SK-N-SH (cell line): ENCODE measurements at regions not wholly inside any gene's neighbourhood (a gene's known extent, or its start where the extent isn't known, plus 50 kb on each side); places are given as distances from the start of the nearest gene placed in this dataset.

Source experiments
- CTCF ChIA-PET: fragments of 300-600, 350-600 bp; formaldehyde crosslinking; extraction: SDS; loops from one replicate; lab custom pipeline; 2021; lab: Yijun Ruan, JAX
- POLR2A ChIA-PET: fragments of 350-600 bp; sonication (Branson Sonifier 250); formaldehyde crosslinking; extraction: SDS; loops from one replicate; lab custom pipeline; 2020; ENCODE audit warnings: antibody characterized with exemption, inconsistent platforms; lab: Yijun Ruan, JAX
- DNase-seq: peaks from one replicate; pipeline ENCODE4 v3.0.0; 2012
- H2AFZ ChIP-seq: fragments of 200-600 bp; sonication (generic); 2 replicates; pipeline ENCODE4 v1.8.1; 2016; ENCODE audit warnings: antibody characterized with exemption, mild to moderate bottlenecking, low read depth
- H3F3A ChIP-seq: fragments of 200-600 bp; sonication (generic); replicated peaks from 2 replicates; pipeline ENCODE3; 2016; ENCODE audit warnings: antibody characterized with exemption, mild to moderate bottlenecking; ENCODE audit not compliant: insufficient read depth
- H3K27ac ChIP-seq, 2 experiments: fragments of 200-500 bp in 1 of 2; fragments of 200-600 bp in 1 of 2; sonication (Bioruptor generic) in 1 of 2; sonication (generic), shearing (Covaris generic) in 1 of 2; 2 replicates each; pipeline versions ENCODE4 v1.5.1 to v1.6.1; 2014 to 2016; ENCODE audit warnings: low read depth in 2 of 2, inconsistent platforms in 1 of 2, low read length in 1 of 2, mild to moderate bottlenecking in 1 of 2, mixed read lengths in 1 of 2
- H3K27me3 ChIP-seq: fragments of 200-600 bp; sonication (generic), shearing (Covaris generic); 2 replicates; pipeline ENCODE4 v1.6.1; 2016; ENCODE audit warnings: mixed run types; ENCODE audit not compliant: insufficient read depth
- H3K36me3 ChIP-seq, 2 experiments: fragments of 200-500 bp in 1 of 2; fragments of 200-600 bp in 1 of 2; sonication (Bioruptor generic) in 1 of 2; sonication (generic) in 1 of 2; replicated peaks in 1 of 2; 2 replicates each; pipeline versions ENCODE3 to v1.5.1; 2014 to 2016; ENCODE audit warnings: low read length in 1 of 2, mild to moderate bottlenecking in 1 of 2; ENCODE audit not compliant: insufficient read depth in 2 of 2, control insufficient read depth in 1 of 2
- H3K4me1 ChIP-seq, 2 experiments: fragments of 200-500 bp in 1 of 2; fragments of 200-600 bp in 1 of 2; sonication (Bioruptor generic) in 1 of 2; sonication (generic), shearing (Covaris generic) in 1 of 2; 2 replicates each; pipeline versions ENCODE4 v1.5.1 to v1.6.1; 2014 to 2016; ENCODE audit warnings: low read depth in 1 of 2, low read length in 1 of 2, mixed run types in 1 of 2; ENCODE audit not compliant: insufficient read depth in 2 of 2, control insufficient read depth in 1 of 2
- H3K4me2 ChIP-seq: fragments of 200-600 bp; sonication (generic), shearing (Covaris generic); 2 replicates; pipeline ENCODE4 v1.6.1; 2017; ENCODE audit warnings: mixed run types
- H3K4me3 ChIP-seq, 2 experiments: fragments of 200-500 bp in 1 of 2; fragments of 200-600 bp in 1 of 2; sonication (Bioruptor generic) in 1 of 2; sonication (generic), shearing (Covaris generic) in 1 of 2; 2 replicates each; pipeline versions ENCODE4 v1.5.1 to v1.8.1; 2014 to 2016; ENCODE audit warnings: low read depth in 2 of 2, inconsistent platforms in 1 of 2, low read length in 1 of 2, mild to moderate bottlenecking in 1 of 2, mixed read lengths in 1 of 2, moderate library complexity in 1 of 2
- H3K79me2 ChIP-seq: fragments of 200-600 bp; sonication (generic); 2 replicates; pipeline ENCODE4 v1.8.1; 2017; ENCODE audit warnings: mild to moderate bottlenecking; ENCODE audit not compliant: insufficient read depth
- H3K9ac ChIP-seq: fragments of 200-600 bp; sonication (generic); 2 replicates; pipeline ENCODE4 v1.6.1; 2017; ENCODE audit warnings: mixed run types
- H3K9me2 ChIP-seq: fragments of 200-600 bp; sonication (generic); 2 replicates; pipeline ENCODE4 v1.6.1; 2017; ENCODE audit warnings: mixed run types
- H3K9me3 ChIP-seq: fragments of 200-600 bp; sonication (generic); 2 replicates; pipeline ENCODE4 v1.6.1; 2017; ENCODE audit warnings: mixed run types, mild to moderate bottlenecking, moderate library complexity
- H4K20me1 ChIP-seq: fragments of 200-600 bp; sonication (generic); 2 replicates; pipeline ENCODE4 v1.6.1; 2017; ENCODE audit warnings: mild to moderate bottlenecking, mixed run types; ENCODE audit not compliant: insufficient read depth
- EP300 ChIP-seq, 2 experiments: IDR thresholded peaks; 2 replicates each; pipeline versions ENCODE4 v1.4.0 to v1.6.1; 2012; ENCODE audit warnings: borderline replicate concordance in 1 of 2, low read depth in 1 of 2, low read length in 1 of 2
- EZH2phosphoT487 ChIP-seq: fragments of 200-600 bp; sonication (generic); IDR thresholded peaks from 2 replicates; pipeline ENCODE4 v1.6.1; 2017; ENCODE audit warnings: low read depth, mixed run types, mild to moderate bottlenecking, antibody characterized with exemption, moderate library complexity, borderline replicate concordance
- FOSL2 ChIP-seq: IDR thresholded peaks from 2 replicates; pipeline ENCODE4 v1.4.0; 2012; ENCODE audit warnings: low read depth, mild to moderate bottlenecking, moderate library complexity, borderline replicate concordance
- MEF2A ChIP-seq: IDR thresholded peaks from 2 replicates; pipeline ENCODE4 v1.4.0; 2012; ENCODE audit warnings: low read depth, borderline replicate concordance
- RFX5 ChIP-seq: IDR thresholded peaks from 2 replicates; pipeline ENCODE4 v1.6.1; 2012; ENCODE audit warnings: mild to moderate bottlenecking, improper control_type of control experiment, low read length
- TAF1 ChIP-seq: IDR thresholded peaks from 2 replicates; pipeline ENCODE4 v1.6.1; 2012; ENCODE audit warnings: low read depth, mild to moderate bottlenecking, low read length, moderate library complexity, borderline replicate concordance
- WGBS: methylation state at CpG from one replicate; pipeline ENCODE4 v1.1.6; 2017; ENCODE audit warnings: low lambda C conversion rate; 5-methylcytosine and 5-hydroxymethylcytosine counted together
- TF ChIP-seq, protein P1 (sequence below): fragments of 150-350 bp; IDR thresholded peaks from 2 replicates; pipeline ENCODE4 v1.6.1; 2016; ENCODE audit warnings: mild to moderate bottlenecking, low read depth, low read length
- TF ChIP-seq, protein P2 (sequence below): IDR thresholded peaks from 2 replicates; pipeline ENCODE4 v1.6.1; 2012; ENCODE audit warnings: mild to moderate bottlenecking, low read depth, low read length, moderate library complexity
- TF ChIP-seq, protein P3 (sequence below): IDR thresholded peaks from 2 replicates; pipeline ENCODE4; 2012
- TF ChIP-seq, protein P4 (sequence below): IDR thresholded peaks from 2 replicates; pipeline ENCODE4 v1.4.0; 2012; ENCODE audit warnings: low read depth, borderline replicate concordance
- TF ChIP-seq, protein P5 (sequence below): IDR thresholded peaks from 2 replicates; pipeline ENCODE4 v1.4.0; 2012; ENCODE audit warnings: low read depth, borderline replicate concordance

DNA sequence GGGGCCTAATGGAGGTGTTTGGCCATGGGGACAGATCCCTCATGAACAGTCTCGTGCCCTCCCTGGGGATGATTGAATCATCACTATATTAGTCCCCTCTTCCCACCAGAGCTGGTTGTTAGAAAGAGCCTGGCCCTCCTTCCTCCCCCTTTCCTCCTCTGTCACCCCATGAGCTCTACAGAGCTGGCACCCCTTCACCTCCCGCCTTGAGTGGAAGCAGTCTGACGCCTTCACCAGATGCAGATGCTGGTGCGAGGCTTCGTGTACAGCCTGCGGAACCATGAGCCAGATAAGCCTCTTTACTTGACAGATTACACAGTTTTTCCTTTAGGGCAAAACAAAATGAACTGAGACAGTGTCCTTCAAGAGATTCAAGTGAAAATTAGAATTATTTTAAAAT, 74.4 kb upstream of the RIPOR2 start:
- CTCF ChIA-PET, result interaction anchor here (1.3 kb wide), 1 partner anchor 61 kb away, joined by 3 read pairs; no protein-coding TSS in a partner anchor
- Histone ChIP-seq H3K27ac (peak overlapping the region in 1 of 2 experiments; percentile 85; a peak in 1 of 4 replicates), H3K36me3 (no peaks in the 10 kb centered on the region), H3K79me2 (no peaks in the 10 kb centered on the region), H3K4me2 (no peak overlapping the region; the same call in 1 of the 2 replicates), H2AFZ (no peak overlapping the region), H3K9me2 (no peaks in the 10 kb centered on the region), H3K9me3 (no peaks in the 10 kb centered on the region), H4K20me1 (no peaks in the 10 kb centered on the region), H3K27me3 (no peaks in the 10 kb centered on the region), H3K9ac (no peak overlapping the region), H3F3A (peaks cover 17% of the 10 kb centered on the region), H3K4me3 (no peak overlapping the region), H3K4me1 (peaks cover 15 to 36% of the 10 kb centered on the region in 2 experiments)
- TF ChIP-seq, protein P1, sequence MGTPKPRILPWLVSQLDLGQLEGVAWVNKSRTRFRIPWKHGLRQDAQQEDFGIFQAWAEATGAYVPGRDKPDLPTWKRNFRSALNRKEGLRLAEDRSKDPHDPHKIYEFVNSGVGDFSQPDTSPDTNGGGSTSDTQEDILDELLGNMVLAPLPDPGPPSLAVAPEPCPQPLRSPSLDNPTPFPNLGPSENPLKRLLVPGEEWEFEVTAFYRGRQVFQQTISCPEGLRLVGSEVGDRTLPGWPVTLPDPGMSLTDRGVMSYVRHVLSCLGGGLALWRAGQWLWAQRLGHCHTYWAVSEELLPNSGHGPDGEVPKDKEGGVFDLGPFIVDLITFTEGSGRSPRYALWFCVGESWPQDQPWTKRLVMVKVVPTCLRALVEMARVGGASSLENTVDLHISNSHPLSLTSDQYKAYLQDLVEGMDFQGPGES, result no peak
- TF ChIP-seq EZH2phosphoT487 (no peak), MEF2A (no peak), EP300 (IDR thresholded peaks at IDR 0.05; ENCODE audit: borderline replicate concordance in 1 of 2, low read depth in 1 of 2, low read length in 1 of 2) (no peak), RFX5 (no peak), TAF1 (no peak), FOSL2 (no peak)
- TF ChIP-seq, protein P2, sequence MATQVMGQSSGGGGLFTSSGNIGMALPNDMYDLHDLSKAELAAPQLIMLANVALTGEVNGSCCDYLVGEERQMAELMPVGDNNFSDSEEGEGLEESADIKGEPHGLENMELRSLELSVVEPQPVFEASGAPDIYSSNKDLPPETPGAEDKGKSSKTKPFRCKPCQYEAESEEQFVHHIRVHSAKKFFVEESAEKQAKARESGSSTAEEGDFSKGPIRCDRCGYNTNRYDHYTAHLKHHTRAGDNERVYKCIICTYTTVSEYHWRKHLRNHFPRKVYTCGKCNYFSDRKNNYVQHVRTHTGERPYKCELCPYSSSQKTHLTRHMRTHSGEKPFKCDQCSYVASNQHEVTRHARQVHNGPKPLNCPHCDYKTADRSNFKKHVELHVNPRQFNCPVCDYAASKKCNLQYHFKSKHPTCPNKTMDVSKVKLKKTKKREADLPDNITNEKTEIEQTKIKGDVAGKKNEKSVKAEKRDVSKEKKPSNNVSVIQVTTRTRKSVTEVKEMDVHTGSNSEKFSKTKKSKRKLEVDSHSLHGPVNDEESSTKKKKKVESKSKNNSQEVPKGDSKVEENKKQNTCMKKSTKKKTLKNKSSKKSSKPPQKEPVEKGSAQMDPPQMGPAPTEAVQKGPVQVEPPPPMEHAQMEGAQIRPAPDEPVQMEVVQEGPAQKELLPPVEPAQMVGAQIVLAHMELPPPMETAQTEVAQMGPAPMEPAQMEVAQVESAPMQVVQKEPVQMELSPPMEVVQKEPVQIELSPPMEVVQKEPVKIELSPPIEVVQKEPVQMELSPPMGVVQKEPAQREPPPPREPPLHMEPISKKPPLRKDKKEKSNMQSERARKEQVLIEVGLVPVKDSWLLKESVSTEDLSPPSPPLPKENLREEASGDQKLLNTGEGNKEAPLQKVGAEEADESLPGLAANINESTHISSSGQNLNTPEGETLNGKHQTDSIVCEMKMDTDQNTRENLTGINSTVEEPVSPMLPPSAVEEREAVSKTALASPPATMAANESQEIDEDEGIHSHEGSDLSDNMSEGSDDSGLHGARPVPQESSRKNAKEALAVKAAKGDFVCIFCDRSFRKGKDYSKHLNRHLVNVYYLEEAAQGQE, result no peak
- TF ChIP-seq, protein P3, sequence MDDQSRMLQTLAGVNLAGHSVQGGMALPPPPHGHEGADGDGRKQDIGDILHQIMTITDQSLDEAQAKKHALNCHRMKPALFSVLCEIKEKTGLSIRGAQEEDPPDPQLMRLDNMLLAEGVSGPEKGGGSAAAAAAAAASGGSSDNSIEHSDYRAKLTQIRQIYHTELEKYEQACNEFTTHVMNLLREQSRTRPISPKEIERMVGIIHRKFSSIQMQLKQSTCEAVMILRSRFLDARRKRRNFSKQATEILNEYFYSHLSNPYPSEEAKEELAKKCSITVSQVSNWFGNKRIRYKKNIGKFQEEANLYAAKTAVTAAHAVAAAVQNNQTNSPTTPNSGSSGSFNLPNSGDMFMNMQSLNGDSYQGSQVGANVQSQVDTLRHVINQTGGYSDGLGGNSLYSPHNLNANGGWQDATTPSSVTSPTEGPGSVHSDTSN, result no peak
- TF ChIP-seq, protein P4, sequence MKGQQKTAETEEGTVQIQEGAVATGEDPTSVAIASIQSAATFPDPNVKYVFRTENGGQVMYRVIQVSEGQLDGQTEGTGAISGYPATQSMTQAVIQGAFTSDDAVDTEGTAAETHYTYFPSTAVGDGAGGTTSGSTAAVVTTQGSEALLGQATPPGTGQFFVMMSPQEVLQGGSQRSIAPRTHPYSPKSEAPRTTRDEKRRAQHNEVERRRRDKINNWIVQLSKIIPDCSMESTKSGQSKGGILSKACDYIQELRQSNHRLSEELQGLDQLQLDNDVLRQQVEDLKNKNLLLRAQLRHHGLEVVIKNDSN, result no peak
- TF ChIP-seq, protein P5, sequence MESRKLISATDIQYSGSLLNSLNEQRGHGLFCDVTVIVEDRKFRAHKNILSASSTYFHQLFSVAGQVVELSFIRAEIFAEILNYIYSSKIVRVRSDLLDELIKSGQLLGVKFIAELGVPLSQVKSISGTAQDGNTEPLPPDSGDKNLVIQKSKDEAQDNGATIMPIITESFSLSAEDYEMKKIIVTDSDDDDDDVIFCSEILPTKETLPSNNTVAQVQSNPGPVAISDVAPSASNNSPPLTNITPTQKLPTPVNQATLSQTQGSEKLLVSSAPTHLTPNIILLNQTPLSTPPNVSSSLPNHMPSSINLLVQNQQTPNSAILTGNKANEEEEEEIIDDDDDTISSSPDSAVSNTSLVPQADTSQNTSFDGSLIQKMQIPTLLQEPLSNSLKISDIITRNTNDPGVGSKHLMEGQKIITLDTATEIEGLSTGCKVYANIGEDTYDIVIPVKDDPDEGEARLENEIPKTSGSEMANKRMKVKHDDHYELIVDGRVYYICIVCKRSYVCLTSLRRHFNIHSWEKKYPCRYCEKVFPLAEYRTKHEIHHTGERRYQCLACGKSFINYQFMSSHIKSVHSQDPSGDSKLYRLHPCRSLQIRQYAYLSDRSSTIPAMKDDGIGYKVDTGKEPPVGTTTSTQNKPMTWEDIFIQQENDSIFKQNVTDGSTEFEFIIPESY, result no peak
- WGBS, result 92% methylated on average over 6 of the region's 6 CpGs
- POLR2A ChIA-PET, result no interaction called here
- DNase-seq, result no peak
